Right hindlimb (tissue), 1 donor: ENCODE measurements at regions not wholly inside any gene's neighbourhood (a gene's known extent, or its start where the extent isn't known, plus 50 kb on each side); places are given as distances from the start of the nearest gene placed in this dataset.

Source experiments
- DNase-seq: peaks from one replicate; pipeline ENCODE4 v3.0.0-alpha.2; 2018

GRCh38 chr15:96692826-96693225 lies 362.3 kb downstream of the NR2F2 start:
- no peak for DNase-seq

- no peak for DNase-seq
These were observed 363.0 kb downstream of the NR2F2 start for GRCh38 chr15:96693515-96693914.

GRCh38 chr15:96693990-96694517 lies 363.6 kb downstream of the NR2F2 start:
- no peak for DNase-seq

GRCh38 chr15:96695426-96695825 lies 364.9 kb downstream of the NR2F2 start:
- no peak for DNase-seq

GRCh38 chr15:96699871-96700401 lies 369.4 kb downstream of the NR2F2 start:
- DNase-seq: no peak

GRCh38 chr15:96700555-96700954 lies 370.1 kb downstream of the NR2F2 start:
- no peak for DNase-seq

- no peak for DNase-seq
These were observed 370.9 kb downstream of the NR2F2 start for GRCh38 chr15:96701443-96701842.

- no peak for DNase-seq
These were observed 371.4 kb downstream of the NR2F2 start for GRCh38 chr15:96701877-96702276.

- no peak for DNase-seq
These were observed 372.1 kb downstream of the NR2F2 start for GRCh38 chr15:96702589-96702988.

GRCh38 chr15:96703091-96703490 lies 372.6 kb downstream of the NR2F2 start:
- no peak for DNase-seq

GRCh38 chr15:96703794-96704550 lies 373.5 kb downstream of the NR2F2 start:
- no peak for DNase-seq

- DNase-seq: no peak
These were observed 385.6 kb downstream of the NR2F2 start for GRCh38 chr15:96716075-96716474.

GRCh38 chr15:96716478-96716877 lies 386.0 kb downstream of the NR2F2 start:
- DNase-seq: no peak

GRCh38 chr15:96720251-96720650 lies 389.8 kb downstream of the NR2F2 start:
- no peak for DNase-seq

GRCh38 chr15:96720656-96721055 lies 390.2 kb downstream of the NR2F2 start:
- no peak for DNase-seq

- DNase-seq: no peak
These were observed 398.1 kb downstream of the NR2F2 start for GRCh38 chr15:96728591-96728990.

- DNase-seq: no peak
These were observed 402.2 kb downstream of the NR2F2 start for GRCh38 chr15:96732704-96733103.

- no peak for DNase-seq
These were observed 403.2 kb downstream of the NR2F2 start for GRCh38 chr15:96733721-96734120.

GRCh38 chr15:96735632-96736240 lies 405.2 kb downstream of the NR2F2 start:
- no peak for DNase-seq

GRCh38 chr15:96736384-96736783 lies 405.9 kb downstream of the NR2F2 start:
- no peak for DNase-seq

- no peak for DNase-seq
These were observed 406.9 kb downstream of the NR2F2 start for GRCh38 chr15:96737408-96737807.

- no peak for DNase-seq
These were observed 416.2 kb downstream of the NR2F2 start for GRCh38 chr15:96746665-96747064.

GRCh38 chr15:96747291-96747690 lies 416.8 kb downstream of the NR2F2 start:
- no peak for DNase-seq

- DNase-seq: no peak
These were observed 419.9 kb downstream of the NR2F2 start for GRCh38 chr15:96750361-96750760.
